Stimulated activated CD4-positive, alpha-beta T cell treated with anti-CD3 and anti-CD28 coated beads, TNF-alpha, amount 100 ng/mL, for 48 hours (primary cell): ENCODE measurements at regions not wholly inside any gene's neighbourhood (a gene's known extent, or its start where the extent isn't known, plus 50 kb on each side); places are given as distances from the start of the nearest gene placed in this dataset.

ENCODE experiments used
- DNase-seq, 3 donors: peaks; one replicate each; pipeline ENCODE4 v3.0.0-alpha.2; 2020; ENCODE audit warnings: low read depth in 3 of 3

DNA sequence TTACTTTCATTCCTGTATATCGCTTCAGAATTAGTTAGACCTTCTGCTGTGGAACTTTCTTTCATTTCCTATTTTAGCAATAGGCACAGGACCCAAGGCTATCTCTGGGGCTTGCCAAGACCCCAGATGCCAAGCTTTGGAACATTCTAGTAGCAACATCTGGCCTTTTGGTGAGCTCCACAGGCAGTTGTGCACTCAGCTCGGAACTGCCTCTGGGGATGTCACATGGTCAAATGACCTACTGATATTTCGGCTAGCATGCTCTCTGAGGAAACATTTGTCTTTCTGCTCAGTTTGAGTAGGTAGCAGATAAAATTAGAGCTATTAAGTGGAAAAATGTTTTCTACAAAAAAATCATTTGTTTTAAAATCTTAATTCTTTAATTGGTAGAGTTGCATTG, 76.6 kb upstream of the ITGA4 start:
- DNase-seq: no peak

DNA sequence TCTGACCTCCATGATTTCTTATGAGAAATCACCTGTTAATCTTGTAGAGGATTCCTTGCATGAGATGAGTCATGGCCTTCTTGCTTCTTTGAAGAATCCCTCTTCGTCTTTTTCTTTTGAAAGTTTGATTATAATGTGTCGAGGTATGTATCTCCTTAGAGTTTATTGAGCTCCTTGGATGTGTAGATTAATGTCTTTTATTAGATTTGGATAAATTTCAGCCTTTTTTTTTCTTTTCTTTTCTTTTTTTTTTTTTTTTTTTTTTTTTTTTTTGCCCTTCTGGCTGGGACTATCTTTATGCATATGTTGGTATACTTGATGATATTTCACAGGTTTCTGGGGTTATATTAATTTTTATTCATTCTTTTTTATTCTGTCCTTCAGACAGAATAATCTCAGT, 72.3 kb upstream of the ITGA4 start:
- DNase-seq: no peak

DNA sequence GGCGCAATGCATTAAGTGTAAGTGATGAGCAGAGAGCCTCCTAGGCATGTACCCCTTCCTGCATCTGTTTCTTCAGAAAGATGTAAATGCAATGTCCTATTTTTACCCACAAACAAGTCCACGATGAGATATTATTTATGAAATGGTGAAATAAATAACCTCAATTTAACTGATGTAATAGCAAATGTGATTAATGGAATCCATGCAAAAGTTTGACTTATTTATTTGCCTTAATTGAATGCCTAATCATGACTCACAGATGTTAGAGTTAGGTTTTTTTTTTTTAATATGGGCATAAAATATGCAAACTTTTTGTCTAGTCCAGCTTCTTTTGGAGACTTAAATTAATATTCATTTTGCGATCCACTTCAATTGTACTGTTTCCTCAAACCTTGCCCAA, 67.7 kb upstream of the ITGA4 start:
- DNase-seq: no peak

DNA sequence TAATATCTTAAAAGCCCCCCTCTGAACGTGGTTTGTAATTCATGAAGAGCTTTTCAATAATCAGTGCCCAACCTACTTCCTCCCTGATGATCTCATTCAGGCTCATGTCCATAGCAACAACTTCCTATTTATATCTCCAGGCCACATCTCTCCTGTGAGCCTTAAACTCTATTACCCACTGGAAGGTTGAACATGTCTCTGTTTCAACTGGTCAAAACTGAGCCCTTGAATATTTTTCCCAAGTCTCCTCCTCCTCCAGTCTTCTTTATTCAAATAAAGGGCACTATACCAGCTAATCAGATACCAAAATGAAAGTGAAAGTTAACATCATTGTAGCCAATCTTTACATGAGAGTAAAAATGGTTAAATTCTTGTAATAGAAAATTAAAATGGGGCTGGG, 63.7 kb upstream of the ITGA4 start:
- no peak for DNase-seq

DNA sequence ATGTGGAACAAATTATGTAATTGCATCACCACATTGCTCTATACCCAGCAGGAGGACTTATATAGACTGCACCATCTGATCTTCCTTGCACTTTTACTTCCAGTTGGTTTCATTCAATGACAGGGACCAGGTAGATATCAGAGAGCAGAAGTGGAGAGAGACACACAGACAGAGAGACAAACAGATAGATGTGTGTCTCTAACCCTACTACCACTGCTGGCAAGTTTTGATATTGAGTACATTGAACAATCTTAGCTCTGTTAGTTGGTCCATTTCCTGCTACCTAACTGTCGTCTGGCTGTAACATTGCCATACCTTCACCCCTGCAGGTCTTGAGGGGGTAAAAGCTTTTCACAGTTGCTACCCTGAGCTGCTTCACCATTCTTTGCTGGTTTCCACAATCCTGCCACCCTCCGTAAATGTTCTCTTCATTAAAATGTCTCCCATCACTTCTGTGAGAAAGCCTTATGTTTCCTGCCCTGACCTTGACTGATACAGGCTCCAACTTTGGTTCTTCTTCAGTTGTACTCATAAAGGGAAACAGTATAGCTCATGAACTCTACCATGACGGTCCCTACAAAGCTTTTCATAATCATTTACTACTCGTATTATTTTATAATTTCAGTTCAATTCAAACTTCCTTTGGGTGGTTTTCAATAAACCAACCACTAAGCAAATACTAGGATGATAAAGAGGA, 62.3 kb upstream of the ITGA4 start:
- DNase-seq: no peak

DNA sequence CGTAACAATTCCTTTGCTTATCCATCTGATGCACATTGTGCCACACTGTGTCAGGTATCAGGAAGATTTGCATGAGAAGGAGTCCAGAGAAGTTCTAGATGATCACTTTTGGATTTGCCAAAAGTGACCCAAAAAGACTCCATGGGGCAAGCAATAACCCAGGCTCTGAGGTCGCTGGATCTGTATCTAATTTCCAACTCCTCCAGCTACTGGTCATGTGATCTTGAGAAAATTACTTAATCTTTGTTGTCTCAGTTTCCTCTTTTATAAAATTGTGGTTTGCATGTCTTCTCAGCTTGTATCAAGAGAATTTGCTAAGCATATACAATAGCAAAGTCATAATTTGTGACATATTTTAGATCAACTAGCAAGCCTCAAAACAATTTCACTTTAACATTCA, 61.3 kb upstream of the ITGA4 start:
- DNase-seq: no peak

DNA sequence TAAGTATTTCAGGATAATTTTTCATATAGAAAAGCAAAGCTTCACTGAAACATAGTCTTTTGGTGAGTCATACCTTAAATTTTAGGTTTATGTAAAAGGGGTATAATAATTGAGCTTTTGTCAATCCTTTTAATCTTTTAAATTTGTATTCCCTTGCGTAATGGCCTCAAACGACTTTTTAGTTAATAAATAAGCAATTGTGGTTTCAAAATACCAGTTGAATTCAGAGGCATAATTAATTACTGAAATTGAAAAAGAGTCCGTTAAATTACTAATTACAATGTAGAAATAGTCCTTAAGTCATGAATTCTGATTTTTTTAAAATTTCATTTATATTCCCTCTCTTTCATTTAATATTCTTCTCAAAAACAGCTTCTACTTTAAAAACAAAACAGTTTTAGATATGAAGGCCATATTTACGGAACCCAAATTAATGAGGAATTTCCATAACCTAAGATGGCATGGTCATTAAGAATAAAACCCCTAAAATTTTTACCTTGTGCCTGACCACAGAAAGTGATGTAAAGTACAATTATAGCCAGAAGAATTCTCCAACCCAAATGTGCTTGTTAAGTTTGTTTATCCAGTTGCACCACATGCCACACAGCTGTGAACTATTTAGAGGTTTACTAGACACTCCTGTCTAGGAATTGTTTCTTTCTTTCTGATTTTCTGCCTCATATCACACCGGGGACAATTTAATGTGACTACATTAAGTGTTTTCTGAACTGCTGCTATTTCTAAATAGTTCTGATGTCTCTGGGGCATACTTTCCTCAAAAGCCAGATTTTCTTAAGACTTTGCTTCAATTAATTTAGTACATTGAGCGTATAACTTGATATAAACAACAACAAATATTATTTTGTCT, 60.7 kb upstream of the ITGA4 start:
- DNase-seq: no peak

DNA sequence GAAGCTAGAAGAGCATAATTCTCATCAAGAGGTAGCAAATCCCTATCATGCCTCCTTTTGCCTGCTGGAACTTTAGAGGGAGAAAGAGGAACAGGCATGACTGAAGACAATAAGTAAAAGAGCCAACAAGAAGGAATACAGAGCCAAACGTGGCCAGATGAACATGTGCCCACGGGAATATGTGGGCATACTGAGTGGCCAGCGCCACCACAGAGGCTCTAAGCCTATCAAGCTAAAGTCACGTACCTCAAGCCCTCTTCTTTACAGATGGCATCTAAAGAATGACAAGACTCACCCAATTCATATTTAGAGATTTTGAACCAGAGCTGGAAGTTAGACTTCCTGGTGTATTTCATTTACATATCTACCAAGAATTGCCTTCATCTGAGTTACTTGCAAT, 59.9 kb upstream of the ITGA4 start:
- no peak for DNase-seq

DNA sequence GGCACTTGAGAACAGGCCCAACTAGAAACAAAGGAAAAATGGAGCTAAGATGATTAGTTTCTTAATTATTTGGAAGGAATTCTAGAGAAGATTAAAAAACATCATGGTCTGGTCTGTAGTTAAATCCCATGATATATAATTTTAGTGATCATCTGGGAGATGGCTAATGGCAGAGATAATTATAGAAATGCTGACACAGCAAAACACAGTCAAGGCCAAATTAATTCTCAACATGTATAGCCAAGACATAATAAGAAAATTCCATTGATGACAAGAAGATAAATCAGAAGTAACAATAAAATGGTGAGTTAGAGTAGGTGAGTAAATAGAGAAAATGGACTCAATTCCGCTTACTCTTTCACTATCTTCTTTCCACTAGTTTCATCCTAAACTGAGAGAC, 59.2 kb upstream of the ITGA4 start:
- no peak for DNase-seq

DNA sequence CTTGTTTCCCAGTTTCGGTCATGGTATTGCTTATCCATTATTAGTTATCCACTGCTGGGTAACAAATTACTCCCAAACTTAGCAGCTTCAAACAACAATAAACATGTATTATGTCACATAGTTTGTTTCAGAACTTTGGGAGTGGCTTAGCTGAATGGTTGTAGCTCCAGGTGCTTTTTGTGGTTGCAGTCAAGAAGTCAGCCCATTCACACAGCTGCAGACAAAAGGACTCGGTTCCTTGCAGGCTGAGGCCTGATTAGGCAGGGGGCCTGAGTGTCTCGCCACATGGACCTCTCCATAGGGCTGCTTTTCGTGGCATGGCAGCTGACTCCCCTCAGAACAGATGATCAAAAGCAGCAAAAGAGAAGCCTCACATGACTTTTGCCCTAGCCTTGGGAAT, 58.2 kb upstream of the ITGA4 start:
- no peak for DNase-seq

DNA sequence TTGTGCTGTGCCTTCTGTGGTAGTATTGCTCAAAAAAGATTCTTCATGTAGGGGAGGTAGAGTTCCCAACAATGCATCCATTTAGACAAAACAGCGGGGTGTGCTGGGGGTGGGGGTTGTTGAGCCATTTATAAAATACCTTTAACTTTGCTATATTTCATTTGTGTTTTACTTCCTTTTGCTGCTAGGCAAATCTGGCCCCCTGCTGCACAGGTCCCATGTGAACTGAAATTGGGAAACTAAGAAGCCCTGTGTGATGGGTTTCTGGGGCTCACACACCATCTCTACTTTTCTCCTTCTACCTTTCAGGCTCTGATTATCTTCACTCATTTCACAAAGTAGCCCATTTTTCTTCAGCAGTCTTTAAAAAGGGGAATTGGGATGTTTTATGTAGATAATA, 52.7 kb upstream of the ITGA4 start:
- no peak for DNase-seq

DNA sequence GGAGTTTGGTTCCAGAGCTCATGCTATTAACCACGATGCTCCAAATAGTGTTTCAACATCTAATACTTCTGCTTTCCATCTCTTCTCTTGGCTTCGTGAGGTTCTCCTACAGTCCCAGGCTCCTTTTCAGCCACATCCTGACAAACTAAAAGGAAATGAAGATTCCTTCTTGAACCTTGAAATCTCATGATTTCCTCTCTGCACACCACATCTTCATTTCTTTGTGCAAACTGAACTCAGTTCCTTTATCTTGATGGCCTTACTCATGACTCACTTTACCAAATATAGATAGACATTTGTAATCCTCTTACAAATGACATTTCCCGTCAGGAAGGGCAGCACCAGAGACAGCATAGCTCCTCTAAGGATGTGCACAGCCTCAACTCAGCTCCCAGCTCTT, 50.0 kb upstream of the ITGA4 start:
- DNase-seq: no peak
